H1 (cell line): ENCODE measurements at regions not wholly inside any gene's neighbourhood (a gene's known extent, or its start where the extent isn't known, plus 50 kb on each side); places are given as distances from the start of the nearest gene placed in this dataset.
A peak's percentile ranks its signal among the peaks of the same experiment; 100 is the strongest.

Source experiments
- ASH2L ChIP-seq: fragments of 200-600, 300-600 bp; sonication (generic); IDR thresholded peaks from one replicate; pipeline ENCODE4 v1.7.1; 2017; ENCODE audit warnings: low read length
- EP300 ChIP-seq, 2 experiments: IDR thresholded peaks; 1 replicate in 1 of 2; 2 replicates in 1 of 2; pipeline ENCODE4 v1.6.1; 2011 to 2012; ENCODE audit warnings: low read depth in 2 of 2, low read length in 2 of 2, mild to moderate bottlenecking in 2 of 2, borderline replicate concordance in 1 of 2, inconsistent platforms in 1 of 2, moderate library complexity in 1 of 2
- HDAC2 ChIP-seq, 2 experiments: fragments of 300-600 bp in 1 of 2; sonication (generic) in 1 of 2; IDR thresholded peaks; 2 replicates each; pipeline ENCODE4 v1.6.1; 2011 to 2012; ENCODE audit warnings: low read depth in 2 of 2, low read length in 2 of 2, mild to moderate bottlenecking in 2 of 2, moderate library complexity in 2 of 2, borderline replicate concordance in 1 of 2, inconsistent platforms in 1 of 2
- KDM1A ChIP-seq: fragments of 200-600, 300-600 bp; sonication (generic); IDR thresholded peaks from 2 replicates; pipeline ENCODE4 v1.7.1; 2016; ENCODE audit warnings: mild to moderate bottlenecking, low read length, borderline replicate concordance
- MAFK ChIP-seq: IDR thresholded peaks from 2 replicates; pipeline ENCODE4 v1.6.1; 2012; ENCODE audit warnings: low read depth, mild to moderate bottlenecking, improper control_type of control experiment, low read length
- NANOG ChIP-seq: IDR thresholded peaks from 2 replicates; pipeline ENCODE4 v1.6.1; 2011; ENCODE audit warnings: low read length, low read depth, mild to moderate bottlenecking, inconsistent platforms; ENCODE audit not compliant: insufficient read depth, poor library complexity, severe bottlenecking
- POLR2AphosphoS5 ChIP-seq: IDR thresholded peaks from 2 replicates; pipeline ENCODE4 v1.6.1; 2011; ENCODE audit warnings: low read depth, low read length
- TCF12 ChIP-seq: IDR thresholded peaks from 2 replicates; pipeline ENCODE4 v1.6.1; 2011; ENCODE audit warnings: low read depth, mild to moderate bottlenecking, low read length

GRCh38 chr13:72527333-72527732 is 200.1 kb downstream of the MZT1 start (continued):
- TF ChIP-seq MAFK (peak; percentile 22; the same call in 1 of the 2 replicates), EP300 (IDR thresholded peaks at IDR 0.05; ENCODE audit: borderline replicate concordance in 1 of 2, low read depth in 2 of 2, low read length in 2 of 2) (0 out of 3 replicates have a peak, but pooled peaks of 1 of the 2 experiments have one; percentile 37), HDAC2 (IDR thresholded peaks at IDR 0.05; ENCODE audit: borderline replicate concordance in 1 of 2, low read depth in 2 of 2, low read length in 2 of 2) (no peak), ASH2L (peak; percentile 43), POLR2AphosphoS5 (no peak), NANOG (peak; percentile 99), KDM1A (peak; percentile 56; the same call in 1 of the 2 replicates), TCF12 (0 out of 2 replicates have a peak, but pooled peaks have one; percentile 21)
